ENCODE measurements at regions not wholly inside any gene's neighbourhood (a gene's known extent, or its start where the extent isn't known, plus 50 kb on each side); places are given as distances from the start of the nearest gene placed in this dataset.

DNA sequence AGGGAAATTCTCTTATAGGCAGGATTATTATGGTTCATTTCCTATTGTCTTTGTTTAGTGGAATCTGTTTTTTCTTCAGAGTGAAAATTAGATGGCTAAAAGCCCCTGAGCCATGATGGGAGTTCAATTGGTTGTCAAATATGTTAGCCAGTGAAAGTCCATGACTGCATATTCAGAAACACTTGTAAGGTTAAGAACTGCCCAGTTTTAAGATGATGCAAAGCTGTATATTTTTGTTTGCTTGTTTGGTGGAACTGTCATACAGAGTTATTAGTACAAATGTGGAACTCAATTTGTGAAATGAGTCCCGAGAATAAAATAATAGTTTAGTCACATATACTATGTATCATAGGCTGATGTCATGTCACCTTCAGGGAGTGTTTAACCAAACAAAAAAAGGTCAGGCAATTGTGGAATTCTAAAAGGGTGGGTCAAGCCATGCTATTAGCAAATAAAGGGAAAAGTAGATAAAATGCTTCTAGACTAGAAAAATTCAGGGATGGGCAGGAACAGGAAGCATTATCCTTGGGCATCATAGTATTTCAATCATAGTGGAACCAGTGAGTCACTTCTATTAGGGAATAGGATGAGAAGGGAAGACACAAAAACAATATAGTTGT, 248.3 kb upstream of the SLITRK1 start:
- TF ChIP-seq, protein P1, sequence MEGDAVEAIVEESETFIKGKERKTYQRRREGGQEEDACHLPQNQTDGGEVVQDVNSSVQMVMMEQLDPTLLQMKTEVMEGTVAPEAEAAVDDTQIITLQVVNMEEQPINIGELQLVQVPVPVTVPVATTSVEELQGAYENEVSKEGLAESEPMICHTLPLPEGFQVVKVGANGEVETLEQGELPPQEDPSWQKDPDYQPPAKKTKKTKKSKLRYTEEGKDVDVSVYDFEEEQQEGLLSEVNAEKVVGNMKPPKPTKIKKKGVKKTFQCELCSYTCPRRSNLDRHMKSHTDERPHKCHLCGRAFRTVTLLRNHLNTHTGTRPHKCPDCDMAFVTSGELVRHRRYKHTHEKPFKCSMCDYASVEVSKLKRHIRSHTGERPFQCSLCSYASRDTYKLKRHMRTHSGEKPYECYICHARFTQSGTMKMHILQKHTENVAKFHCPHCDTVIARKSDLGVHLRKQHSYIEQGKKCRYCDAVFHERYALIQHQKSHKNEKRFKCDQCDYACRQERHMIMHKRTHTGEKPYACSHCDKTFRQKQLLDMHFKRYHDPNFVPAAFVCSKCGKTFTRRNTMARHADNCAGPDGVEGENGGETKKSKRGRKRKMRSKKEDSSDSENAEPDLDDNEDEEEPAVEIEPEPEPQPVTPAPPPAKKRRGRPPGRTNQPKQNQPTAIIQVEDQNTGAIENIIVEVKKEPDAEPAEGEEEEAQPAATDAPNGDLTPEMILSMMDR (IDR thresholded peaks at IDR 0.05) = no peak

DNA sequence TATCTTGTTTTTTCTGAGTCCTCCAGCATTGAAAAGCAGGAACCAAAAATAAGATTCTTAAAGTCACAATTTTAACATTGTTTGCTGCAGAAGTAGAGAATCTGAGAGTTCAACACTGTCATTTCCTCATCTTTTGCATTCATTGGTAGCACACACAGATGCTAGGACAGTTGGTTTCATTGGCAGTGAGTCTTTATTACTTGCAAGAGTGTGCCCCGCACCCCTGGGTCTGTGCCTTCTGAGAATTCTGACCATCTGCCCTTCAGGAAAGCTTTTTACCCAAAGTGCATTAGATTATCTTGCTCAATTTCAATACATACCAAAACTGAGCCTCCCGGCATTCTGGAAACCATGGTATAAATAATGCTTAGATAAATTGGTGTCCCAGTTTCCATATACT, 247.7 kb upstream of the SLITRK1 start:
- TF ChIP-seq, protein P1 (IDR thresholded peaks at IDR 0.05) = no peak

DNA sequence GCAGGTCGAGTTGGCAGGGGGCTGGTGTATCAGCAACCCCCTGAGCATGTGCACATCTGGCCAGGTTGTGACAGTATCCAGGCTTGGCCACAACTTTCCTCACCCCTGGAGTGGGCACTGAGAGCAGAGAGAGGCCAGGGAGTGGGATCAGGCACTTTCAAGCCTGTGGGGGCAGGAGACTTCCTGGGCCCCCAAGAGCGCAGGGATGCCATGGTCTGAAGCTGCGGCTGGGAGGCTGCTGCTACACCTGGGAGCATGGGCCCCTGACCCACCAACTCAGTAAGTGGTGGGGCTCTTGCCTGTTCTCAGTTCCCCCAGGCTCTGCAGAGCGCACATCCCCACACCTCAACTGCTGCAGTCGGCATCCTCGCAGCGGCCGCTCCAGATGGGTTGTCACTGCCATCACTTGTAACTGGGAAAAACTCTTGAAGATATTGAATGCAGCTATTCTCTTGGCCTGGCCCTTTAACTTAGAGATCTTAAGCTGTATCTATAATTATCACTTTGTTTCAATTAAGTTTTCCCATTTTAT, 245.4 kb upstream of the SLITRK1 start:
- TF ChIP-seq, protein P1 (IDR thresholded peaks at IDR 0.05) = no peak

DNA sequence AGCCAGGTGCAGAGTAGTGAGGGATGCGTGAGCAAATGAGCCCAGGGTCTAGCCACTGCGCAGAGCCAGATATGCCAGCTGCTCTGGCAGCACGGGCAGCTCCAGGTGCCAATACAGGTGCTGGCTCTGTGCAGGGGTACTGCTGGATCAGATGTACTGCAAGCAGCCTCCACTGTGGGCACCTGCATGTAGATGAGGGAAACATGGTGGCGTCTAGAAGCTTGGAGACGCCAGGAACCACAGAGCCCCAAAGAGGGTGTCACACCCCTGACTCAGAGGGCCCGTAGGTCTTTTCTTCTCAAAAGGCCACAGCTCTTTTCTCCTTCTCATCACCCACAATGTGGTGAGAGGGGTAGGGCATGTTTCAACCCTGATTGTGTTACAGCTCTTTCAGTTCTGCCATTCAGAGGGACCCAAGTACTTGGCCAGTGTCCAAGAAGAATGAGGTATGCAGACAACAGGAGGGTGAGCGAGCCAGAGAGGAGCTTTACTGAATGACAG, 244.4 kb upstream of the SLITRK1 start:
- TF ChIP-seq, protein P1 (IDR thresholded peaks at IDR 0.05) = no peak

DNA sequence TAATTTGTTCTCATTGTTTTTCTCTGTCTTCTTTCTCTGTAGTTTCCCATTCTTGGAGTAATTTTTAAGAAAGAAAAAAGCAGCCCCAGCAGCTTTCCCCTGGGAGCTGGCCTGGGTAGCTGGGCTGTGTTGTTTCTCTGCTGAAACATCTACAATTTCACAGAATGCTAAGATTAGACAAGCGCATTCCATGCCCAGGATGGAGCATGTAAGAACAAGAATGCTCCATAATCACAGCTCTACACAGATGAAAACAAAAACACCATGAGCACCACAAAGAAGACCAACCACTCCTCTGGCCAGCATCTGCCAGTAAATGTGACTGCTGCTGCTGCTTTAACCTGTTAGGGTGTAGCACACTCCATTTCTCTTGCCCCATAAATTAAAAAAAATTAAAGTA, 239.2 kb upstream of the SLITRK1 start:
- TF ChIP-seq, protein P1 (IDR thresholded peaks at IDR 0.05) = no peak

DNA sequence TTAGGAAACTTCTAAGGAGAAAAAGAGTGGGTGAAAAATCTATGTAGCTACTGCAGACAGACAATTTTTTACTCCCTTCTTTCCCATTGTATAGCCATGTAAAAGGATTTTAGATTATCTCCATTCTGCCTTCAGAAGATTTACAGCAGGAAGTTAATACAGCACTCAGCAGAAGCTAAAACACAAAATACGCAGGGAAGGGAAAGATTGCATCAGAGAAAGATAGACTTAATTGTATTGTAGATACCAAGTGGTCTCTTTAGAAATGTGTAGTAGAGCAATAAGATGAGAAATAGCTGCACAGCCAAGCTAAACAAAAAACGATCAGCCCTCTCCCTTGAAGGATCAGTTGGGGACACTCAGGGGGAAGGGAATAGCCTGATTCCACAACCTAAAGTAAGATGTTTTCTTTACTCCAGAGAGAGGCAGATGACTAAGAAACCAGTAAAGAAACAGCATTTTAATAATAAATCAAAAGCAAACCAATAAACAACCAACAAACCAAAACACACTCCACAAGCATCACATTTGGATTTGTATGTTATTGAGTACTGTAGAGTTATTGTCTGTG, 236.7 kb upstream of the SLITRK1 start:
- TF ChIP-seq, protein P1 (IDR thresholded peaks at IDR 0.05) = no peak

DNA sequence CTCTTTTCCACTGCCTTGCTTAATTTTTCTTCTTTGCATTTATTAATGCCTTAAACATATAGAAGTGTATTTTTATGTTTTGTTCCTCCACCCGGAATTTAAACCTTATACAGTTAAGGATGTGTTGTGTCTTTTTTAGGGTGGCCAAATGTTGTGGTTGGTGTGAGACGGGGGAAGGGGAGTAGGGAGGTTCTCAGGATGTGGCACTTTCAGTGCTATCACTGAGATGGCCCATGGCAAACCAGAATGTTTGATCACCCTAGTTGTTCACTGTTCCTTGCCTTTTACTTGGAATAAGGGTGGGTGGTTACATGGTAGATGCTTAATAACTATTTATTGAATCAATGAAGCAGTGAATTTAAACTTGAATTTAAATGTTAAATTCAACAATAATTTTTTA, 216.0 kb upstream of the SLITRK1 start:
- TF ChIP-seq, protein P1 (IDR thresholded peaks at IDR 0.05) = no peak

All from LNCAP (cell line).